SIG-M5 treated with dmso at 0.1 percent for 504 hours (cell line): ENCODE measurements at regions not wholly inside any gene's neighbourhood (a gene's known extent, or its start where the extent isn't known, plus 50 kb on each side); places are given as distances from the start of the nearest gene placed in this dataset.
"Not testable (repeated sequence)": the region's sequence is repeated elsewhere in the genome, so short reads cannot be mapped to it uniquely, and the experiment has no call there.

ENCODE experiments used
- DNase-seq: peaks from one replicate; lab custom pipeline; 2025; ENCODE audit not compliant: unreplicated experiment; lab: John Stamatoyannopoulos, UW

DNA sequence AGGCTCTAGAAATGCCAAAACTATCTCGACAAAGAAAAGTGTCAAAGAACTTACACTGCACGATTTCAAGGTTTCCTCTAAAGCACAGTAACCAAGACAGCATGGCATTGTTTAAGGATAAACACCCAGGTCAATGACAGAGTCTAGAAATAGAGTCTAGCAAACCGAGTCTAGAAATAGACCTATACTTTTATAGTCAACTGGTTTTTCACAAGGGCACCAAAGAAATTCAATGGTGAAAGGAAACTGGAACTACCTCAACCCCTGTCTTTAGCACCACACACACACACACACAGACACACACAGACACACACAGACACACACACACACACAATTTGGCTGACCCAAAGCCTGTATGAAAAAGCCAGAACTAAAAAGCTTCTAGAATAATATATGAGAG is 67.1 kb upstream of the PGBD5 start:
- no peak for DNase-seq

DNA sequence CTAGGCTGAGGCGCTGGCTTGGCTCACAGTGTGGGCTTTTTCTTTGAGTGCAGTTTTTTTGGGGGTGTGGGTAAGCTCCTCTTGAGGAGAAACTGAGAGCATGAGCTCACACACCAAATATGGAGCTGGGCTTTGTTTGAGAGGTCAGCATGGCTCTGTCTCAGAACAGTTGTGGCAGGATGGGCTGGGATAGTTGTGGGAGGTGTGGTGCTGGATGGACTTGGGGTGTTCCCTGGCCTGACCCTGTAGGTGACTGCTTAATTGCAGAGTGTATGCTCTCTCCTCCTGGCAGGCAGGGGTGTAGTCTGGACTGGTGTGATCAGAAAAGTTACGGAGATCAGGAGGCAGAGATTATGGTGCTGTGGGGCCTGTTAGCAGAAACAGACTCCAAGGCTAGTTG is 64.3 kb upstream of the PGBD5 start:
- DNase-seq: no peak

DNA sequence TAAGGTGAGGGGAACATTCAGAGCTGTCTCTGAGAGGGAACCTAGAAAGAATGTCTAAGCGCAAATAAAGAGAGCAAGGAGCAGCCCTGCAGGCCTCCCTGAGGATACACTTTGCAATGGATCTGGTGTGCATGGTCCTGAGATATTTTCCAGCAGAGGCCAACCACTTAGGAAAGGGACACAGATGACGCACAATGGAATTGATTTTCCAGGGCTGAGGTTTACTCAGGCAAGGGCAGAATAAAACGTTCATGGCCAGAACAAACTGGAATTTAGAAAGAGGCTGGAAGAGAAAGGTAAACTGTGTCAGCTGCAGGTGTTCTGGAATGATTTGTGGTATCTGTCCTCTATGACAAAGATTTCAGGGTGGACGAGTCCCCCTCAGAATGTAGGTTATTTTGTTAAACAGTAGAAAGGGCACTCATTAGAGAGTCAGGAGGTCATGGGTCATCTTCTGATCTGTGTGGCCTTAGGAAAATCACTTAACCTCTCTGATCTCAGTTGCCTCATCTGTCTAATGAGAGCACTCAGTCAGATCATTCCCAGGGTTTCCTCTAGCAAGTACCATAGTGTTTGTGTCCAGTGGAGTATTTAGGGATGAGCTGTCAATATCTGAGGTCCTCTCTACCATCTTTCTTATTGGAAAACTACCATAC is 61.8 kb upstream of the PGBD5 start:
- DNase-seq: no peak

DNA sequence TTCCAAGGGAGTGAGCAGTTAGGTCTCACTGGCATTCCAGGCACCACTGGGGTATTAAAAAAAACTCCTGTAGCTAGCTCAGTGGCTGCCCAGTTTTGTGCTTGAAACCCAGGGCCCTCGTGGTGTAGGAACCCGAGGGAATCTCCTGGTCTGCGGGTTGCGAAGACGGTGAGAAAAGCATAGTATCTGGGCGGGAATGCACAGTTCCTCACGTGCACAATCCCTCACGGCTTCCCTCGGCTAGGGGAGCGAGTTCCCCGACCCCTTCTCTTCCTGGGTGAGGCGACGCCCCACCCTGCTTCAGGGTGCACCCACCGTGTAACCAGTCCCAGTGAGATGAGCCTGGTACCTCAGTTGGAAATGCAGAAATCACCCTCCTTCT is 50.5 kb upstream of the PGBD5 start:
- no peak for DNase-seq

DNA sequence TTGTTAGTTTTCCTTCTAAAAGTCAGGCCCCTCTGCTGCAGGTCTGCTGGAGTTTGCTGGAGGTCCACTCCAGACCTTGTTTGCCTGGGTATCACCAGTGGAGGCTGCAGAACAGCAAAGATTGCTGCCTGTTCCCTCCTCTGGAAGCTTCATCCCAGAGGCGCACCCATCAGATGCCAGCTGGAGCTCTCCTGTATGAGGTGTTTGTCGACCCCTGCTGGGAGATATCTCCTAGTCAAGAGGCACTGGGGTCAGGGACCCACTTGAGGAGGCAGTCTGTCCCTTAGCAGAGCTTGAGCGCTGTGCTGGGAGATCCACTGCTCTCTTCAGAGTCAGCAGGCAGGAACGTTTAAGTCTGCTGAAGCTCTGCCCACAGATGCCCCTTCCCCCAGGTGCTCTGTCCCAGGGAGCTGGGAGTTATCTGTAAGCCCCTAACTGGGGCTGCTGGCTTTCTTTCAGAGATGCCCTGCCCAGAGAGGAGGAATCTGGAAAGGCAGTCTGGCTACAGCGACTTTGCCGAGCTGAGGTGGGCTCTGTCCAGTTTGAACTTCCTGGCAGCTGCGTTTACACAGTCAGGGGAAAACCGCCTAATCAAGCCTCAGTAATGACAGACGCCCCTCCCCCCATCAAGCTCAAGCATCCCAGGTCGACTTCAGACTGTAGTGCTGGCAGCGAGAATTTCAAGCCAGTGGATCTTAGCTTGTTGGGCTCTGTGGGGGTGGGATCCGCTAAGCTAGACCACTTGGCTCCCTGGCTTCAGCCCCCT is 49.9 kb upstream of the PGBD5 start:
- not testable (repeated sequence) for DNase-seq
